ENCODE measurements at regions not wholly inside any gene's neighbourhood (a gene's known extent, or its start where the extent isn't known, plus 50 kb on each side); places are given as distances from the start of the nearest gene placed in this dataset.
"Not testable (repeated sequence)": the region's sequence is repeated elsewhere in the genome, so short reads cannot be mapped to it uniquely, and the experiment has no call there.

GRCh38 chr18:60069145-60069544 lies 169.3 kb downstream of the PMAIP1 start:
- intact Hi-C loops (cut with DNase I; ENCODE audit: low total_unique reads), result no loop called here
- no peaks in the 10 kb centered on the region for H3K9me3 ChIP-seq
- TF ChIP-seq, protein P1, sequence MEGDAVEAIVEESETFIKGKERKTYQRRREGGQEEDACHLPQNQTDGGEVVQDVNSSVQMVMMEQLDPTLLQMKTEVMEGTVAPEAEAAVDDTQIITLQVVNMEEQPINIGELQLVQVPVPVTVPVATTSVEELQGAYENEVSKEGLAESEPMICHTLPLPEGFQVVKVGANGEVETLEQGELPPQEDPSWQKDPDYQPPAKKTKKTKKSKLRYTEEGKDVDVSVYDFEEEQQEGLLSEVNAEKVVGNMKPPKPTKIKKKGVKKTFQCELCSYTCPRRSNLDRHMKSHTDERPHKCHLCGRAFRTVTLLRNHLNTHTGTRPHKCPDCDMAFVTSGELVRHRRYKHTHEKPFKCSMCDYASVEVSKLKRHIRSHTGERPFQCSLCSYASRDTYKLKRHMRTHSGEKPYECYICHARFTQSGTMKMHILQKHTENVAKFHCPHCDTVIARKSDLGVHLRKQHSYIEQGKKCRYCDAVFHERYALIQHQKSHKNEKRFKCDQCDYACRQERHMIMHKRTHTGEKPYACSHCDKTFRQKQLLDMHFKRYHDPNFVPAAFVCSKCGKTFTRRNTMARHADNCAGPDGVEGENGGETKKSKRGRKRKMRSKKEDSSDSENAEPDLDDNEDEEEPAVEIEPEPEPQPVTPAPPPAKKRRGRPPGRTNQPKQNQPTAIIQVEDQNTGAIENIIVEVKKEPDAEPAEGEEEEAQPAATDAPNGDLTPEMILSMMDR (IDR thresholded peaks at IDR 0.05), result no peak

GRCh38 chr18:60067426-60068210 lies 167.8 kb downstream of the PMAIP1 start:
- H3K9me3 ChIP-seq, result no peaks in the 10 kb centered on the region
- no peak for DNase-seq
- TF ChIP-seq, protein P1 (IDR thresholded peaks at IDR 0.05), result no peak

More at GRCh38 chr18:60069145-60069544, 169.3 kb downstream of the PMAIP1 start:
- no peak for DNase-seq
- no peaks in the 10 kb centered on the region for H3K4me1 ChIP-seq
- H3K36me3 ChIP-seq, result no peaks in the 10 kb centered on the region
- no peaks in the 10 kb centered on the region for H3K27me3 ChIP-seq
- no peak overlapping the region for H3K4me3 ChIP-seq
- no peak overlapping the region for H3K27ac ChIP-seq

DNA sequence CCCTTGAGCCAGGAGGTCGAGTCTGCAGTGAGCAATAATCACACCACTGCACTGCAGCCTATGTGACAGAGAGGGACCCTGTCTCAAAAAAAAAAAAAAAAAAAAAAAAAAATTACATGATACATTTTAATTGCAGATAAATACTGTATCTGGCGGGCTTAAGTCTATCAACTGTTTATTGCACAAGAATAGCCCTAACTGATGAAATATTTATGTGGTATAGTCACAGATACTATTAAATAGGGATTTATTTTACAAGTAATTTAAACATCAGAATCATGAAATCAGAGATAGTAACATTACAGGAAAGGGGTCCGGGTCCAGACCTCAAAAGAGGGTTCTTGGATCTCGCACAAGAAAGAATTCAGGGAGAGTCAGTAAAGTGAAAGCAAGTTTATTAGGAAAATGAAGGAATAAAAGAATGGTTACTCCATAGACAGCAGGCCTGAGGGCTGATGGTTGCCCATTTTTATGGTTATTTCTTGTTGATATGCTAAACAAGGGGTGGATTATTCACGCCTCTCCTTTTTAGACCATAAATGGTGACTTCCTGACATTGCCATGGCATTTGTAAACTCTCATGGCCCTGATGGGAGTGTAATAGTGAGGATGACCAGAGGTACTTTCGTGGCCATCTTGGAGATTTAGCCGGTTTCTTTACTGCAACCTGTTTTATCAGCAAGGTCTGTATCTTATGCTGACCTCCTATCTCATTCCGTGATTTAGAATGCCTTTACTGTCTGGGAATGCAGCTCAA lies 166.6 kb downstream of the PMAIP1 start:
- Histone ChIP-seq H3K4me1 (no peaks in the 10 kb centered on the region), H3K27me3 (no peaks in the 10 kb centered on the region), H3K9me3 (no peaks in the 10 kb centered on the region), H3K27ac (no peak overlapping the region), H3K4me3 (no peak overlapping the region), H3K36me3 (no peaks in the 10 kb centered on the region)
- intact Hi-C loops (cut with DNase I; ENCODE audit: low total_unique reads), result no loop called here
- TF ChIP-seq, protein P1 (IDR thresholded peaks at IDR 0.05), result no peak
- no peak for DNase-seq

More at GRCh38 chr18:60067426-60068210, 167.8 kb downstream of the PMAIP1 start:
- H3K27ac ChIP-seq, result no peak overlapping the region
- no peaks in the 10 kb centered on the region for H3K4me1 ChIP-seq
- intact Hi-C loops (cut with DNase I; ENCODE audit: low total_unique reads), result no loop called here
- H3K4me3 ChIP-seq, result no peak overlapping the region
- H3K36me3 ChIP-seq, result no peaks in the 10 kb centered on the region
- H3K27me3 ChIP-seq, result no peaks in the 10 kb centered on the region

GRCh38 chr18:60064271-60064670 lies 164.5 kb downstream of the PMAIP1 start:
- Histone ChIP-seq H3K27me3 (no peaks in the 10 kb centered on the region), H3K4me1 (no peaks in the 10 kb centered on the region), H3K9me3 (no peaks in the 10 kb centered on the region), H3K27ac (no peak overlapping the region), H3K36me3 (no peaks in the 10 kb centered on the region), H3K4me3 (no peak overlapping the region)
- no peak for DNase-seq
- TF ChIP-seq, protein P1 (IDR thresholded peaks at IDR 0.05), result no peak
- intact Hi-C loops (cut with DNase I; ENCODE audit: low total_unique reads), result no loop called here

DNA sequence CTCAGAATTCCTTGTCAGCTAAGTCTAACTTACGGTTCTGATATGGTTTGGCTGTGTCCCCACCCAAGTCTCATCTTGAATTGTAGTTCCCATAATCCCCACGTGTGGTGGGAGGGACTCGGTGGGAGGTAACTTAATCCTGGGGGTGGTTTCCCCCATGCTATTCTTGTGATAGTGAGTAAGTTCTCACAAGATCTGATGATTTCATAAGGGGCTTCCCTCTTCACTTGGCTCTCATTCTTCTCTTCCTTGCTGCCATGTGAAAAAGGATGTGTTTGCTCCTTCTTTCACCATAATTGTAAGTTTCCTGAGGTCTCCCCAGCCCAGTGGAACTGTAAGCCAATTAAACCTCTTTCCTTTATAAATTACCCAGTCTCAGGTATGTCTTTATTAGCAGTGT lies 163.0 kb downstream of the PMAIP1 start:
- H3K9me3 ChIP-seq; DNase-seq; intact Hi-C loops (cut with DNase I; ENCODE audit: low total_unique reads); H3K27ac ChIP-seq; H3K4me3 ChIP-seq; H3K27me3 ChIP-seq; H3K36me3 ChIP-seq; H3K4me1 ChIP-seq: not testable (repeated sequence)

GRCh38 chr18:60062396-60062795 lies 162.6 kb downstream of the PMAIP1 start:
- Histone ChIP-seq H3K27me3 (no peaks in the 10 kb centered on the region), H3K27ac (no peak overlapping the region), H3K9me3 (no peaks in the 10 kb centered on the region), H3K36me3 (no peaks in the 10 kb centered on the region), H3K4me3 (no peak overlapping the region), H3K4me1 (no peaks in the 10 kb centered on the region)
- no peak for DNase-seq
- intact Hi-C loops (cut with DNase I; ENCODE audit: low total_unique reads), result no loop called here
- TF ChIP-seq, protein P1 (IDR thresholded peaks at IDR 0.05), result no peak

All from tibial artery (tissue), 4 donors.